Vagina (tissue), 2 donors: ENCODE measurements at regions not wholly inside any gene's neighbourhood (a gene's known extent, or its start where the extent isn't known, plus 50 kb on each side); places are given as distances from the start of the nearest gene placed in this dataset.

Experiments used
- POLR2AphosphoS5 ChIP-seq, 2 donors: sonication (generic); formaldehyde crosslinking; IDR thresholded peaks; one replicate each; pipeline ENCODE4 v1.9.0; 2017; ENCODE audit warnings: antibody characterized with exemption in 2 of 2, mild to moderate bottlenecking in 2 of 2, low read depth in 1 of 2; ENCODE audit not compliant: insufficient read depth in 1 of 2
- TF ChIP-seq, protein P1 (sequence below), 3 experiments: fragments of 450-650 bp in 2 of 3; fragments of 200-600 bp in 1 of 3; sonication (generic) in 1 of 3; IDR thresholded peaks; one replicate each; pipeline ENCODE4 v1.5.1; 2017 to 2019; ENCODE audit warnings: antibody characterized with exemption in 3 of 3, mild to moderate bottlenecking in 2 of 3, moderate library complexity in 2 of 3

GRCh38 chr21:16055014-16055413 is 325.2 kb downstream of the USP25 start:
- TF ChIP-seq, protein P1, sequence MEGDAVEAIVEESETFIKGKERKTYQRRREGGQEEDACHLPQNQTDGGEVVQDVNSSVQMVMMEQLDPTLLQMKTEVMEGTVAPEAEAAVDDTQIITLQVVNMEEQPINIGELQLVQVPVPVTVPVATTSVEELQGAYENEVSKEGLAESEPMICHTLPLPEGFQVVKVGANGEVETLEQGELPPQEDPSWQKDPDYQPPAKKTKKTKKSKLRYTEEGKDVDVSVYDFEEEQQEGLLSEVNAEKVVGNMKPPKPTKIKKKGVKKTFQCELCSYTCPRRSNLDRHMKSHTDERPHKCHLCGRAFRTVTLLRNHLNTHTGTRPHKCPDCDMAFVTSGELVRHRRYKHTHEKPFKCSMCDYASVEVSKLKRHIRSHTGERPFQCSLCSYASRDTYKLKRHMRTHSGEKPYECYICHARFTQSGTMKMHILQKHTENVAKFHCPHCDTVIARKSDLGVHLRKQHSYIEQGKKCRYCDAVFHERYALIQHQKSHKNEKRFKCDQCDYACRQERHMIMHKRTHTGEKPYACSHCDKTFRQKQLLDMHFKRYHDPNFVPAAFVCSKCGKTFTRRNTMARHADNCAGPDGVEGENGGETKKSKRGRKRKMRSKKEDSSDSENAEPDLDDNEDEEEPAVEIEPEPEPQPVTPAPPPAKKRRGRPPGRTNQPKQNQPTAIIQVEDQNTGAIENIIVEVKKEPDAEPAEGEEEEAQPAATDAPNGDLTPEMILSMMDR (IDR thresholded peaks at IDR 0.05), result no peak
- TF ChIP-seq POLR2AphosphoS5 (IDR thresholded peaks at IDR 0.05; ENCODE audit: insufficient read depth in 1 of 2, low read depth in 1 of 2), result no peak
